ENCODE measurements at regions not wholly inside any gene's neighbourhood (a gene's known extent, or its start where the extent isn't known, plus 50 kb on each side); places are given as distances from the start of the nearest gene placed in this dataset.

GRCh38 chr3:98968824-98969223 is 67.3 kb upstream of the DCBLD2 start:
- DNase-seq (ENCODE audit: low read depth) = no peak
- no peak overlapping the region for H3K4me3 ChIP-seq (ENCODE audit: low read depth, low read length)
- no peak for TF ChIP-seq CTCF (IDR thresholded peaks at IDR 0.05; ENCODE audit: insufficient read depth, low read depth, low read length, missing control alignments)

- no peak for TF ChIP-seq CTCF (IDR thresholded peaks at IDR 0.05; ENCODE audit: insufficient read depth, low read depth, low read length, missing control alignments)
- no peak for DNase-seq (ENCODE audit: low read depth)
- H3K4me3 ChIP-seq (ENCODE audit: low read depth, low read length) = no peak overlapping the region
Observed at GRCh38 chr3:98968347-98968746, 66.9 kb upstream of the DCBLD2 start.

DNA sequence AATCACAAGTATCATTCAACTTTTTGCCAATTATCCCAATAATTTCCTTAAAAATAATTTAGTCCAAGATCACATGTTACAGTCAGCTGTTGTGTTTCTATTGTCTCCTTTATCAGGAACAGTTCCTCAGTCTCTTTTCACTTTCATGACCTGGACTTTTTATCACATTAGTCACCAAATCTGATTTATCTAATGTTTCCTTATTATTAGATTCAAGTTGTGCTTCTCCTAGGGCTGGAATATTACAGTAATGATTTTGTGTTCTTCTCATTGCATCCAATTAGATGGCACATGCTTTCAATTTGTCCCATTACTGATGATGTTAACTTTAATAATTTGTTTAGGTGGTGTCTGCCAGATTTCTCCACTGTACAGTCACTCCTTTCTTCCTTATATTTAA is 66.3 kb upstream of the DCBLD2 start:
- no peak for DNase-seq (ENCODE audit: low read depth)
- H3K4me3 ChIP-seq (ENCODE audit: low read depth, low read length) = no peak overlapping the region
- TF ChIP-seq CTCF (IDR thresholded peaks at IDR 0.05; ENCODE audit: insufficient read depth, low read depth, low read length, missing control alignments) = no peak

- no peak for DNase-seq (ENCODE audit: low read depth)
- H3K4me3 ChIP-seq (ENCODE audit: low read depth, low read length) = no peak overlapping the region
- no peak for TF ChIP-seq CTCF (IDR thresholded peaks at IDR 0.05; ENCODE audit: insufficient read depth, low read depth, low read length, missing control alignments)
Observed at GRCh38 chr3:98966862-98967546, 65.5 kb upstream of the DCBLD2 start.

- H3K4me3 ChIP-seq (ENCODE audit: low read depth, low read length) = no peak overlapping the region
- peak; percentile 26 for DNase-seq (ENCODE audit: low read depth)
- no peak for TF ChIP-seq CTCF (IDR thresholded peaks at IDR 0.05; ENCODE audit: insufficient read depth, low read depth, low read length, missing control alignments)
Observed at GRCh38 chr3:98966434-98966833, 64.9 kb upstream of the DCBLD2 start.

- TF ChIP-seq CTCF (IDR thresholded peaks at IDR 0.05; ENCODE audit: insufficient read depth, low read depth, low read length, missing control alignments) = no peak
- DNase-seq (ENCODE audit: low read depth) = no peak
- H3K4me3 ChIP-seq (ENCODE audit: low read depth, low read length) = no peak overlapping the region
Observed at GRCh38 chr3:98964784-98965183, 63.3 kb upstream of the DCBLD2 start.

DNA sequence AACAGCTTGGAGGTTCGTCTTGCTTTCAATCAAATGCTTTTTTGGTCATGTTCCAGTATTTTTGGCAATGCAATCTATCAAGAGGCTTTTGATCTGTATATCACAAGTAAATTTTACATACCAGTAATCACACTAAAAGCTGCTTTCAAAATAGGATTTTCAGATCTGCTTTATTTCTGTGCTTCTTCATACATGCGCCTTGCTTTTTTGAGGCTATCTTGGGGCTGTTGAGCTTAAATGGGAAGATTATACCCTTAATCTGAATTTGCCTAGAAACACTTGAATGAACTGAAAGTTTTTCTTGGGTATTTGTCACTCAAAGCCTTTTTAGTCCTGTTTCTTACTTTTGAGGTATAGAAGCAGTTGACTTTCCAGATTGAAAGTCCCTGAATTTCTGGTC is 62.1 kb upstream of the DCBLD2 start:
- no peak overlapping the region for H3K4me3 ChIP-seq (ENCODE audit: low read depth, low read length)
- no peak for TF ChIP-seq CTCF (IDR thresholded peaks at IDR 0.05; ENCODE audit: insufficient read depth, low read depth, low read length, missing control alignments)
- no peak for DNase-seq (ENCODE audit: low read depth)

Measured in GM12865 (cell line).